ENCODE measurements at regions not wholly inside any gene's neighbourhood (a gene's known extent, or its start where the extent isn't known, plus 50 kb on each side); places are given as distances from the start of the nearest gene placed in this dataset.
A peak's percentile ranks its signal among the peaks of the same experiment; 100 is the strongest.

GRCh38 chr4:160836431-160836830, 1327.4 kb downstream of the FSTL5 start:
- no peak for TF ChIP-seq CTCF (IDR thresholded peaks at IDR 0.05; ENCODE audit: low read depth, low read length)
- no peak overlapping the region for H3K4me3 ChIP-seq (replicated peaks in 1 of 2; ENCODE audit: low read depth in 2 of 2, low read length in 2 of 2)
- no peak for DNase-seq (ENCODE audit: low read depth in 2 of 2)

GRCh38 chr4:160846121-160846520, 1317.7 kb downstream of the FSTL5 start:
- DNase-seq (ENCODE audit: low read depth in 2 of 2), result no peak
- TF ChIP-seq CTCF (IDR thresholded peaks at IDR 0.05; ENCODE audit: low read depth, low read length), result no peak

GRCh38 chr4:160847228-160847627, 1316.6 kb downstream of the FSTL5 start:
- H3K4me3 ChIP-seq (replicated peaks in 1 of 2; ENCODE audit: low read depth in 2 of 2, low read length in 2 of 2), result no peak overlapping the region
- DNase-seq (ENCODE audit: low read depth in 2 of 2), result no peak
- TF ChIP-seq CTCF (IDR thresholded peaks at IDR 0.05; ENCODE audit: low read depth, low read length), result no peak

More at GRCh38 chr4:160846121-160846520, 1317.7 kb downstream of the FSTL5 start:
- no peak overlapping the region for H3K4me3 ChIP-seq (replicated peaks in 1 of 2; ENCODE audit: low read depth in 2 of 2, low read length in 2 of 2)

GRCh38 chr4:160848489-160848888, 1315.3 kb downstream of the FSTL5 start:
- no peak for DNase-seq (ENCODE audit: low read depth in 2 of 2)
- no peak for TF ChIP-seq CTCF (IDR thresholded peaks at IDR 0.05; ENCODE audit: low read depth, low read length)
- H3K4me3 ChIP-seq (replicated peaks in 1 of 2; ENCODE audit: low read depth in 2 of 2, low read length in 2 of 2), result no peak overlapping the region

- TF ChIP-seq CTCF (IDR thresholded peaks at IDR 0.05; ENCODE audit: low read depth, low read length), result no peak
- peak in 1 of 2 donors; percentile 14 for DNase-seq (ENCODE audit: low read depth in 2 of 2)
- H3K4me3 ChIP-seq (replicated peaks in 1 of 2; ENCODE audit: low read depth in 2 of 2, low read length in 2 of 2), result no peak overlapping the region
Observed at GRCh38 chr4:160848901-160849760, 1314.7 kb downstream of the FSTL5 start.

- DNase-seq (ENCODE audit: low read depth in 2 of 2), result no peak
- no peak overlapping the region for H3K4me3 ChIP-seq (replicated peaks in 1 of 2; ENCODE audit: low read depth in 2 of 2, low read length in 2 of 2)
- no peak for TF ChIP-seq CTCF (IDR thresholded peaks at IDR 0.05; ENCODE audit: low read depth, low read length)
Observed at GRCh38 chr4:160864253-160864652, 1299.5 kb downstream of the FSTL5 start.
